ENCODE measurements at regions not wholly inside any gene's neighbourhood (a gene's known extent, or its start where the extent isn't known, plus 50 kb on each side); places are given as distances from the start of the nearest gene placed in this dataset.

DNA sequence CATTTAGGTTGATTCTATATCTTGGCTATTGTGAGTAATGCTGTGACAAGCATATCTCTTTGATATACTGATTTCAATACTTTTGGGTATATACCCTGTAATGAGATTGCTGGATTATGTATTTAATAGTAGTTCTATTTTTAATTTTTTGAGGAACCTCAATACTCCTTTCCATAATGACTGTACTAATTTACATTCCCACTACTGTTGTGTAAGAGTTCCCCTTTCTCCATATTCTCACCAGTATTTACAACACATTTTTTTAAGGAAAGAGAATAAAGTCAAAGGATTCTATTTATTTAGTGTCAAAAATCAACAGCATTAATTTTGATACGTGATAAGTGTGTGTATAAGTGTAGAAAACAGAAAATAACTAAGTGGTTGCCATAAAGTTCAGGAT is 356.4 kb upstream of the EDIL3 start:
- no peak for DNase-seq (ENCODE audit: low read depth)
- Histone ChIP-seq H3K4me3 (ENCODE audit: low read depth, low read length) (no peak overlapping the region), H3K36me3 (ENCODE audit: control insufficient read depth, insufficient read depth, low read length) (no peaks in the 10 kb centered on the region), H3K27me3 (ENCODE audit: control insufficient read depth, insufficient read depth, low read length) (no peaks in the 10 kb centered on the region)
- TF ChIP-seq, protein P1, sequence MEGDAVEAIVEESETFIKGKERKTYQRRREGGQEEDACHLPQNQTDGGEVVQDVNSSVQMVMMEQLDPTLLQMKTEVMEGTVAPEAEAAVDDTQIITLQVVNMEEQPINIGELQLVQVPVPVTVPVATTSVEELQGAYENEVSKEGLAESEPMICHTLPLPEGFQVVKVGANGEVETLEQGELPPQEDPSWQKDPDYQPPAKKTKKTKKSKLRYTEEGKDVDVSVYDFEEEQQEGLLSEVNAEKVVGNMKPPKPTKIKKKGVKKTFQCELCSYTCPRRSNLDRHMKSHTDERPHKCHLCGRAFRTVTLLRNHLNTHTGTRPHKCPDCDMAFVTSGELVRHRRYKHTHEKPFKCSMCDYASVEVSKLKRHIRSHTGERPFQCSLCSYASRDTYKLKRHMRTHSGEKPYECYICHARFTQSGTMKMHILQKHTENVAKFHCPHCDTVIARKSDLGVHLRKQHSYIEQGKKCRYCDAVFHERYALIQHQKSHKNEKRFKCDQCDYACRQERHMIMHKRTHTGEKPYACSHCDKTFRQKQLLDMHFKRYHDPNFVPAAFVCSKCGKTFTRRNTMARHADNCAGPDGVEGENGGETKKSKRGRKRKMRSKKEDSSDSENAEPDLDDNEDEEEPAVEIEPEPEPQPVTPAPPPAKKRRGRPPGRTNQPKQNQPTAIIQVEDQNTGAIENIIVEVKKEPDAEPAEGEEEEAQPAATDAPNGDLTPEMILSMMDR (IDR thresholded peaks at IDR 0.05; ENCODE audit: insufficient read depth, low read length, poor library complexity, severe bottlenecking) = no peak

DNA sequence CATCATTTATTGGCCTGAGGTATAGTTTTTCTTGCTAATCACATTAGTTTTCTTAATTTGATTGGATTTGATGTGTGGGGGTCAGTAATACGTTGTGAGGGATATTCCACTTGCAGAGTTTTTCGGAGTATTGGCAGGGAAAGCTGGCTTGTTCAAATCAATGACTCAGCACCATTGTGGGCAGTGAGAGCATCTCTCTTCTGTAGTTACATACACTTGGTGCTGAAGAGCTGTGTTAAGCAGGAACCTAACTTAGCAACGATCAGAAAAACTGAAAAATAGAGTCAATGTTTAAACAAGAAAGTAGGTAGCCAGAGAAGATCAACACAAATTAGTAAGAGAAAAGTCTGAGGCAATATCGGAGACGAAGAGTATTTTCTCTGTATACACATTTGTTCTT is 344.6 kb upstream of the EDIL3 start:
- no peak overlapping the region for H3K4me3 ChIP-seq (ENCODE audit: low read depth, low read length)
- DNase-seq (ENCODE audit: low read depth) = no peak

DNA sequence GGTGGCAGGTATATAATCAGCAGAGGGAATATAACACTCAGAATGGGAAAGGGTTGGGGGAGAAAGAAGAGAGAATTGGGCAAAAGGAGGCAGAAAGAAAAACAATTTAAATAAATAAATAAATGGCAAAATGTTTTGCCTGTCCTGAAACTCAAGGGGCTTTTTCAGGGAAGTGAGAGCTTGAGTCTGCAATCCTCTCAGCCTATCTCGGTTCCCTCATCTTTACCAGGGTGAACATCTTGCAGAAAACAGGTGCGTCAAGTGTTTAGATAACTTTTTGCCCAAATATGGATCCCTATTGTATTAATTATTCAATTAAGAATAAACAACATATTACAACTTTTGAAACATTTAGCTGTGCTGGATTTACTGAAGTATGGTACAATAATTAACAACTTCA is 343.0 kb upstream of the EDIL3 start:
- no peak for DNase-seq (ENCODE audit: low read depth)
- H3K36me3 ChIP-seq (ENCODE audit: control insufficient read depth, insufficient read depth, low read length) = no peaks in the 10 kb centered on the region
- TF ChIP-seq, protein P1 (IDR thresholded peaks at IDR 0.05; ENCODE audit: insufficient read depth, low read length, poor library complexity, severe bottlenecking) = no peak
- no peak overlapping the region for H3K4me3 ChIP-seq (ENCODE audit: low read depth, low read length)
- H3K27me3 ChIP-seq (ENCODE audit: control insufficient read depth, insufficient read depth, low read length) = no peaks in the 10 kb centered on the region

More for the DNA sequence above, 344.6 kb upstream of the EDIL3 start:
- TF ChIP-seq, protein P1 (IDR thresholded peaks at IDR 0.05; ENCODE audit: insufficient read depth, low read length, poor library complexity, severe bottlenecking) = no peak
- Histone ChIP-seq H3K27me3 (ENCODE audit: control insufficient read depth, insufficient read depth, low read length) (no peaks in the 10 kb centered on the region), H3K36me3 (ENCODE audit: control insufficient read depth, insufficient read depth, low read length) (no peaks in the 10 kb centered on the region)

DNA sequence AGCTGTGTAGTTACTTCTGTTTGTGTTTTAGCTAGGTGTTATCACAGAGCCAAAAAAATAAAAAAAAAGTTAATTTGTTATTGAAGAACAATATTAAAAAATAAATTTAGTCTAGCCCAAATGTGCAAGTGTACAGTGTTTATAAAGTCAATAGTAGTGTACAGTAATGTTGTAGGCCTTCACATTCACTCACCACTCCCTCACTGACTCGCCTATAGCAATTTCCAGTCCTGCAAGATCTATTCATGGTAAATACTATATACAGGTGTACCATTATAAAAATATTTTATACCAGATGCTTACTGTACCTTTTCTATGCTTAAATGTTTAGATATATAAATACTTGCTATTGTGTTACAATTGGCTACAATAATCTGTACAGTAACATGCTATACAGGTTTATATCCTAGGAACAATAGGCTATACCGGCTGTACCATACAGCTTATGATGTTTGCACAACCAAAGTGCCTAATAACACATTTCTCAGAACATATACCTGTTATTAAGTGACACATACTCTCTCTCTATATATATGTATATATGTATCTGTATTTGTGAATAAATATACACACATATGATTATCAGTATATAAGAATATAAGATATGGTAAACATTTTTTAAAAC is 341.4 kb upstream of the EDIL3 start:
- Histone ChIP-seq H3K4me3 (ENCODE audit: low read depth, low read length) (no peak overlapping the region), H3K36me3 (ENCODE audit: control insufficient read depth, insufficient read depth, low read length) (no peaks in the 10 kb centered on the region), H3K27me3 (ENCODE audit: control insufficient read depth, insufficient read depth, low read length) (no peaks in the 10 kb centered on the region)
- TF ChIP-seq, protein P1 (IDR thresholded peaks at IDR 0.05; ENCODE audit: insufficient read depth, low read length, poor library complexity, severe bottlenecking) = no peak
- DNase-seq (ENCODE audit: low read depth) = no peak

DNA sequence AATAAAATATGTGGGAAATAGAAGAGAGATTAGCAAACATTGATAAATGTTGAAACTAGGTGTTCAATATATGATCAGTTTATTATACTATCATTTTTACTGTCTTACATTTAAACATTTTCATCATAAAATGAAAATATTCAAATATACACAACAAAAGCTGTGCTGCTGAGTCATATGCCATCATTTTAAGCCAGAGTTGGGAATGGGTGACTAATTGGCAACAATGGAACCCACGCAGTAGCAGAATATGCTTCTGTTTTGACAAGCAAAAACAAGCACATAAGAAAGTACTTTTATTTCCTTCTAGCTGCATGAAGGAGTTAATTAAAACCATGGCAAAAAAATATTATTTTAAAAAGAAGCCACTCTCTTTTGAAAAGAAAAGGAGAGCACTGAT is 340.0 kb upstream of the EDIL3 start:
- TF ChIP-seq, protein P1 (IDR thresholded peaks at IDR 0.05; ENCODE audit: insufficient read depth, low read length, poor library complexity, severe bottlenecking) = no peak
- Histone ChIP-seq H3K4me3 (ENCODE audit: low read depth, low read length) (no peak overlapping the region), H3K27me3 (ENCODE audit: control insufficient read depth, insufficient read depth, low read length) (no peaks in the 10 kb centered on the region), H3K36me3 (ENCODE audit: control insufficient read depth, insufficient read depth, low read length) (no peaks in the 10 kb centered on the region)
- DNase-seq (ENCODE audit: low read depth) = peak; percentile 25

DNA sequence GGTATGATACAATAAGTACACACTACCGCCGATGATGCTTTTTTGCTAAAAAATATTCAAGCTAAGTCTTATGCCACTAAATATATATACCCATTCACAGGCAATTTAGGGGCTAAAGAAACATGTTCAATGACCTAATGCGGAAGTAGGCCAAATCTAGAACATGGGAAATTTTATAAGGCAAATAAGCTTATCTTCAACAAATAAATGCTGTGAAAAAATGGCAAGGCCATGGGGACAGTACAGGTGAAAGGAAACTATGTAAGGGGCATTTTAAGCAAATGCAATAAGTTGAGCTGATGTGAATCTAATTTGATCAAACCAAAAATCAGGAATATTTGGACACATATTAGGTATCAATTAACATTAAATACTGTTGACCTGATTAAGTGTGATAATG is 339.5 kb upstream of the EDIL3 start:
- TF ChIP-seq, protein P1 (IDR thresholded peaks at IDR 0.05; ENCODE audit: insufficient read depth, low read length, poor library complexity, severe bottlenecking) = no peak
- Histone ChIP-seq H3K27me3 (ENCODE audit: control insufficient read depth, insufficient read depth, low read length) (no peaks in the 10 kb centered on the region), H3K36me3 (ENCODE audit: control insufficient read depth, insufficient read depth, low read length) (no peaks in the 10 kb centered on the region), H3K4me3 (ENCODE audit: low read depth, low read length) (no peak overlapping the region)
- no peak for DNase-seq (ENCODE audit: low read depth)
